ENCODE measurements at regions not wholly inside any gene's neighbourhood (a gene's known extent, or its start where the extent isn't known, plus 50 kb on each side); places are given as distances from the start of the nearest gene placed in this dataset.

- Mint-ChIP-seq H3K36me3 (ENCODE audit: low read depth) (no peaks in the 10 kb centered on the region), H3K9me3 (peaks cover 5% of the 10 kb centered on the region), H3K4me3 (no peak overlapping the region), H3K4me1 (no peaks in the 10 kb centered on the region), H3K27ac (no peak overlapping the region), H3K27me3 (no peaks in the 10 kb centered on the region)
- DNase-seq = no peak
- intact Hi-C loops (cut with micrococcal nuclease) = no loop called here
Measured at GRCh38 chr5:66454186-66455078, 141.8 kb upstream of the MAST4 start.

GRCh38 chr5:66459728-66460127 lies 136.5 kb upstream of the MAST4 start:
- no peak for DNase-seq

GRCh38 chr5:66467564-66467963 lies 128.6 kb upstream of the MAST4 start:
- intact Hi-C loops (cut with micrococcal nuclease) = no loop called here
- H3K4me3 Mint-ChIP-seq = no peak overlapping the region
- H3K4me1 Mint-ChIP-seq = no peaks in the 10 kb centered on the region
- H3K9me3 Mint-ChIP-seq = peaks cover 15% of the 10 kb centered on the region
- peaks cover 2% of the 10 kb centered on the region for H3K36me3 Mint-ChIP-seq (ENCODE audit: low read depth)
- no peak for DNase-seq
- no peak overlapping the region for H3K27ac Mint-ChIP-seq
- no peaks in the 10 kb centered on the region for H3K27me3 Mint-ChIP-seq

More at GRCh38 chr5:66459728-66460127, 136.5 kb upstream of the MAST4 start:
- Mint-ChIP-seq H3K27me3 (peaks cover 4% of the 10 kb centered on the region), H3K27ac (no peak overlapping the region), H3K36me3 (ENCODE audit: low read depth) (no peaks in the 10 kb centered on the region), H3K9me3 (peaks cover 14% of the 10 kb centered on the region), H3K4me1 (no peaks in the 10 kb centered on the region), H3K4me3 (no peak overlapping the region)
- intact Hi-C loops (cut with micrococcal nuclease) = no loop called here

GRCh38 chr5:66469684-66470083 lies 126.5 kb upstream of the MAST4 start:
- H3K36me3 Mint-ChIP-seq (ENCODE audit: low read depth) = peaks cover 2% of the 10 kb centered on the region
- no peak overlapping the region for H3K4me3 Mint-ChIP-seq
- intact Hi-C loops (cut with micrococcal nuclease) = no loop called here
- peaks cover 14% of the 10 kb centered on the region for H3K9me3 Mint-ChIP-seq
- no peak for DNase-seq
- no peaks in the 10 kb centered on the region for H3K4me1 Mint-ChIP-seq
- H3K27ac Mint-ChIP-seq = no peak overlapping the region
- peaks cover 4% of the 10 kb centered on the region for H3K27me3 Mint-ChIP-seq

- Mint-ChIP-seq H3K27me3 (peaks cover 4% of the 10 kb centered on the region), H3K4me3 (no peak overlapping the region), H3K27ac (no peak overlapping the region), H3K9me3 (peaks cover 6% of the 10 kb centered on the region), H3K36me3 (ENCODE audit: low read depth) (peaks cover 2% of the 10 kb centered on the region), H3K4me1 (no peaks in the 10 kb centered on the region)
- intact Hi-C loops (cut with micrococcal nuclease) = no loop called here
- no peak for DNase-seq
Measured at GRCh38 chr5:66472010-66472409, 124.2 kb upstream of the MAST4 start.

GRCh38 chr5:66475731-66476130 lies 120.5 kb upstream of the MAST4 start:
- Mint-ChIP-seq H3K4me1 (no peaks in the 10 kb centered on the region), H3K9me3 (peaks cover 4% of the 10 kb centered on the region), H3K4me3 (no peak overlapping the region), H3K27ac (no peak overlapping the region), H3K36me3 (ENCODE audit: low read depth) (no peaks in the 10 kb centered on the region), H3K27me3 (peaks cover 4% of the 10 kb centered on the region)
- intact Hi-C loops (cut with micrococcal nuclease) = no loop called here
- no peak for DNase-seq

- no peak overlapping the region for H3K27ac Mint-ChIP-seq
- DNase-seq = no peak
- H3K4me1 Mint-ChIP-seq = no peaks in the 10 kb centered on the region
- no peak overlapping the region for H3K4me3 Mint-ChIP-seq
- H3K9me3 Mint-ChIP-seq = peaks cover 10% of the 10 kb centered on the region
- no peaks in the 10 kb centered on the region for H3K36me3 Mint-ChIP-seq (ENCODE audit: low read depth)
- intact Hi-C loops (cut with micrococcal nuclease) = no loop called here
- peaks cover 4% of the 10 kb centered on the region for H3K27me3 Mint-ChIP-seq
Measured at GRCh38 chr5:66477596-66477995, 118.6 kb upstream of the MAST4 start.

GRCh38 chr5:66494437-66494836 lies 101.8 kb upstream of the MAST4 start:
- Mint-ChIP-seq H3K9me3 (peaks cover 3% of the 10 kb centered on the region), H3K27me3 (peaks cover 3% of the 10 kb centered on the region), H3K27ac (no peak overlapping the region), H3K36me3 (ENCODE audit: low read depth) (no peaks in the 10 kb centered on the region), H3K4me3 (no peak overlapping the region), H3K4me1 (no peaks in the 10 kb centered on the region)
- intact Hi-C loops (cut with micrococcal nuclease) = loop anchor here (10.0 kb wide), 1 partner anchor 190 kb away; no protein-coding TSS in a partner anchor
- DNase-seq = no peak

- H3K9me3 Mint-ChIP-seq = peaks cover 3% of the 10 kb centered on the region
- H3K4me1 Mint-ChIP-seq = no peaks in the 10 kb centered on the region
- H3K27ac Mint-ChIP-seq = no peak overlapping the region
- intact Hi-C loops (cut with micrococcal nuclease) = loop anchor here (10.0 kb wide), 1 partner anchor 194 kb away; no protein-coding TSS in a partner anchor
- H3K27me3 Mint-ChIP-seq = peaks cover 6% of the 10 kb centered on the region
- no peak for DNase-seq
- no peaks in the 10 kb centered on the region for H3K36me3 Mint-ChIP-seq (ENCODE audit: low read depth)
- no peak overlapping the region for H3K4me3 Mint-ChIP-seq
Measured at GRCh38 chr5:66498791-66499207, 97.4 kb upstream of the MAST4 start.

GRCh38 chr5:66503203-66503789 lies 92.9 kb upstream of the MAST4 start:
- Mint-ChIP-seq H3K36me3 (ENCODE audit: low read depth) (no peaks in the 10 kb centered on the region), H3K27ac (no peak overlapping the region), H3K9me3 (peaks cover 8% of the 10 kb centered on the region), H3K4me3 (no peak overlapping the region), H3K27me3 (peaks cover 3% of the 10 kb centered on the region), H3K4me1 (no peaks in the 10 kb centered on the region)
- intact Hi-C loops (cut with micrococcal nuclease) = no loop called here
- DNase-seq = no peak

GRCh38 chr5:66507106-66507505 lies 89.1 kb upstream of the MAST4 start:
- H3K4me3 Mint-ChIP-seq = no peak overlapping the region
- no peak for DNase-seq
- H3K9me3 Mint-ChIP-seq = peaks cover 5% of the 10 kb centered on the region
- H3K27me3 Mint-ChIP-seq = peaks cover 6% of the 10 kb centered on the region
- no peak overlapping the region for H3K27ac Mint-ChIP-seq
- intact Hi-C loops (cut with micrococcal nuclease) = no loop called here
- no peaks in the 10 kb centered on the region for H3K36me3 Mint-ChIP-seq (ENCODE audit: low read depth)
- no peaks in the 10 kb centered on the region for H3K4me1 Mint-ChIP-seq

GRCh38 chr5:66511491-66511890 lies 84.7 kb upstream of the MAST4 start:
- intact Hi-C loops (cut with micrococcal nuclease) = no loop called here
- Mint-ChIP-seq H3K36me3 (ENCODE audit: low read depth) (no peaks in the 10 kb centered on the region), H3K9me3 (peaks cover 11% of the 10 kb centered on the region), H3K4me1 (no peaks in the 10 kb centered on the region), H3K27me3 (peaks cover 10% of the 10 kb centered on the region), H3K27ac (no peak overlapping the region), H3K4me3 (no peak overlapping the region)
- no peak for DNase-seq

GRCh38 chr5:66513130-66513529 lies 83.1 kb upstream of the MAST4 start:
- H3K4me3 Mint-ChIP-seq = no peak overlapping the region

GRCh38 chr5:66515209-66515608 lies 81.0 kb upstream of the MAST4 start:
- Mint-ChIP-seq H3K9me3 (peaks cover 8% of the 10 kb centered on the region), H3K27ac (no peak overlapping the region), H3K36me3 (ENCODE audit: low read depth) (no peaks in the 10 kb centered on the region), H3K4me1 (no peaks in the 10 kb centered on the region), H3K27me3 (peaks cover 7% of the 10 kb centered on the region), H3K4me3 (no peak overlapping the region)
- no peak for DNase-seq
- intact Hi-C loops (cut with micrococcal nuclease) = no loop called here

More at GRCh38 chr5:66513130-66513529, 83.1 kb upstream of the MAST4 start:
- Mint-ChIP-seq H3K27me3 (peaks cover 10% of the 10 kb centered on the region), H3K9me3 (peaks cover 8% of the 10 kb centered on the region), H3K27ac (no peak overlapping the region), H3K36me3 (ENCODE audit: low read depth) (no peaks in the 10 kb centered on the region), H3K4me1 (no peaks in the 10 kb centered on the region)
- DNase-seq = no peak
- intact Hi-C loops (cut with micrococcal nuclease) = no loop called here
